ENCODE measurements at regions not wholly inside any gene's neighbourhood (a gene's known extent, or its start where the extent isn't known, plus 50 kb on each side); places are given as distances from the start of the nearest gene placed in this dataset.

- no peak for TF ChIP-seq CTCF (IDR thresholded peaks at IDR 0.05)
- no peak for TF ChIP-seq POLR2AphosphoS5 (IDR thresholded peaks at IDR 0.05)
These were observed 332.6 kb upstream of the NCKAP5 start for GRCh38 chr2:133900909-133901308.

All from gastroesophageal sphincter (tissue), 3 donors.